ENCODE measurements at regions not wholly inside any gene's neighbourhood (a gene's known extent, or its start where the extent isn't known, plus 50 kb on each side); places are given as distances from the start of the nearest gene placed in this dataset.

DNA sequence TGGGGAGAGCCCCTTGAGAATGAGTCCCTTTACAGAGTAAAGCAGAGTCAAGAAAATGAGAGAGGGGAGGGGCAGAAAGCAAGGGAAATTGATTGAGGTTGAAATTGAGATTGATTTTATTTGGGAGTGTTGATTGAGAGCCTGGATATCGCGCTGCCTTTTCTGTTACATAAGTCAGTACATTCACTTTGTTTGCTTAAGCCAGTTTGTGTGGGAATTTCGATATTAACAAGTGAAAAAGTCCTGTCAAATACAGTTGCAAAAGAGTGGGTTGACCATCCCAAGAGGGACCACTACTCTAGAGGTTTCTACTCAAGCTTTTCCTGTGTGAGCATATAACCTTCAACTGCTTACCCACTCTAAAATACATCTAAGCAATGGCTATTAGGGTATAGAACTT lies 331.4 kb upstream of the AZI2 start:
- H3K27me3 ChIP-seq (replicated peaks; ENCODE audit: control insufficient read depth, insufficient read depth, low read length), result no peaks in the 10 kb centered on the region
- DNase-seq (ENCODE audit: low read depth), result no peak
- H3K9me3 ChIP-seq (ENCODE audit: control insufficient read depth, low read length), result no peaks in the 10 kb centered on the region

DNA sequence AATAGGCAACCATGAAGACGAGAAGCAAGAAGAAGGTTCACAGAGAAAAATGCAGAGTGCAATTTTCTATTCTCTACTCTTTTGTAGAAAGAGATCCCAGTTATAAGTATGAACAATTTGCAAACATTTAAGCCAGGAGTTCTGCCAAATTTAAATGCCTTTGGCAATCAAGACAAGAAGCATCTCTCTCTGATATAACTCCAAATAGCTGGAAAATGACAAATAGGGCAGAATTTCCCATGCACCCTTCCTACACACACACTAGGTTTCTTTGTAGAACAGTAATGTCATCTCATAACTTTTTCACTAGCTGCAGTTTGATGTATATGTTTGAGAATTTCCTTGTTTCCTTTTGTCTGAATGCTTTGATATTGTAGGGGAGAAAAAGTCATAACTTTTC lies 333.5 kb upstream of the AZI2 start:
- Histone ChIP-seq H3K9ac (ENCODE audit: low read length) (no peak overlapping the region), H3K36me3 (ENCODE audit: control insufficient read depth, insufficient read depth, low read length, severe bottlenecking) (no peaks in the 10 kb centered on the region), H3K9me3 (ENCODE audit: control insufficient read depth, low read length) (no peaks in the 10 kb centered on the region), H3K4me1 (ENCODE audit: control insufficient read depth, insufficient read depth, low read length) (peaks cover 20% of the 10 kb centered on the region), H3K27me3 (replicated peaks; ENCODE audit: control insufficient read depth, insufficient read depth, low read length) (no peaks in the 10 kb centered on the region), H3K4me3 (ENCODE audit: low read length) (no peak overlapping the region)
- DNase-seq (ENCODE audit: low read depth), result peak; percentile 1

More for the DNA sequence above, 331.4 kb upstream of the AZI2 start:
- Histone ChIP-seq H3K36me3 (ENCODE audit: control insufficient read depth, insufficient read depth, low read length, severe bottlenecking) (no peaks in the 10 kb centered on the region), H3K4me3 (ENCODE audit: low read length) (no peak overlapping the region), H3K9ac (ENCODE audit: low read length) (no peak overlapping the region), H3K4me1 (ENCODE audit: control insufficient read depth, insufficient read depth, low read length) (peaks cover 20% of the 10 kb centered on the region)

DNA sequence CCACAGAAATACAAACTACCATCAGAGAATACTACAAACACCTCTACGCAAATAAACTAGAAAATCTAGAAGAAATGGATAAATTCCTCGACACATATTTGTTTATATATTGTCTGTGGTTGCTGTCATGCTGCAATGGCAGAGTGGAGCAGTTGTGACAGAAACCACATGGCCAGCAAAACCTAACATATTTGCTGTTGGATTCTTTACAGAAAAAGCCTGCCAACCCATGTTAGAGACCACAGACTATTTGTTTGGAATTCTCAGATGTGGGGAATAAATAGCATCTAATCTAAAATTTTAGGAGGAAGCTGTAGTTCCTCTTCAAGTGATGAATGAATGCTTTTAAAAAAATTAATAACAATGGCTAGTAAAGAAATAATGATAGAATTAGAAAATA lies 341.6 kb upstream of the AZI2 start:
- Histone ChIP-seq H3K4me3 (ENCODE audit: low read length) (no peak overlapping the region), H3K4me1 (ENCODE audit: control insufficient read depth, insufficient read depth, low read length) (no peaks in the 10 kb centered on the region), H3K9me3 (ENCODE audit: control insufficient read depth, low read length) (no peaks in the 10 kb centered on the region), H3K36me3 (ENCODE audit: control insufficient read depth, insufficient read depth, low read length, severe bottlenecking) (no peaks in the 10 kb centered on the region), H3K9ac (ENCODE audit: low read length) (no peak overlapping the region), H3K27me3 (replicated peaks; ENCODE audit: control insufficient read depth, insufficient read depth, low read length) (no peaks in the 10 kb centered on the region)
- DNase-seq (ENCODE audit: low read depth), result no peak

DNA sequence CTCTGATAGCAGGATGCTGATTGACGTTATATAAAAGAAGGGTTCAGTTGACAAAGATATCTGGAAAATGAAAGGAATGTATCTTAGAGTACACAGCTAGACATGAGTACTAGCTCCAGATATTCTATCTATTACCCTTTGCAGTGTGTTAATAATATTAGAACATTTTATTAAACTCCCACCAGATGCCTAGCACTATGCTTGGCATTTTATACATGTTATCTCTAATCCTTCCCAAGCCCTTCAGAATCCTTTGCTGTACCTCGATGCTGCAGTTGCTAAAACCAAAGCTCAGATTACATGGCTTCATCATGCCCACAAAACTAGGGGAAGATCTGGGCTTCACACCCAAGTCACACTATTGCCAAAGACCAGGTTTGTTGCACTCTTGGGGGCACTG lies 350.1 kb upstream of the AZI2 start:
- H3K4me1 ChIP-seq (ENCODE audit: control insufficient read depth, insufficient read depth, low read length), result no peaks in the 10 kb centered on the region
- H3K9ac ChIP-seq (ENCODE audit: low read length), result no peak overlapping the region
- no peaks in the 10 kb centered on the region for H3K36me3 ChIP-seq (ENCODE audit: control insufficient read depth, insufficient read depth, low read length, severe bottlenecking)
- DNase-seq (ENCODE audit: low read depth), result no peak
- no peaks in the 10 kb centered on the region for H3K9me3 ChIP-seq (ENCODE audit: control insufficient read depth, low read length)
- no peak overlapping the region for H3K4me3 ChIP-seq (ENCODE audit: low read length)
- no peaks in the 10 kb centered on the region for H3K27me3 ChIP-seq (replicated peaks; ENCODE audit: control insufficient read depth, insufficient read depth, low read length)

DNA sequence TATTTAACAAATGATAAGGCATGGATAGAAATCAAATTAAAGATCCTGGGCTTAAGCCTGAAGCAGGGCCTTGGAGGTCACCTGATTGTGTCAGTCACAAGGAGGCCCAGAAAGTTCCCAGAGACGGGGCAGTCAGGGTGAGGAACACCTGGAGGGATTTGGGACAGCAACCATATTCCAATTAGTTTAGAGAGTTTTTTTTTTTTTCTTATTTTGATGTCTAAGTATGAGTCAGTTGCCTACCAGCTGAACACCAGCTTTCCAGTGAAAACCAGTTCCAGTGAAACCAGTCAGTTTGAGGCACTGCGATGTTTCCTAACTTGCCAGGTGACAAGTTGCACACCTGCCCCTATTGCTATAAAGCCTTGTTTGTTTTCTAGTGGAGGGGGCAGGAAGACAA lies 350.7 kb upstream of the AZI2 start:
- no peak overlapping the region for H3K9ac ChIP-seq (ENCODE audit: low read length)
- no peak overlapping the region for H3K4me3 ChIP-seq (ENCODE audit: low read length)
- no peaks in the 10 kb centered on the region for H3K27me3 ChIP-seq (replicated peaks; ENCODE audit: control insufficient read depth, insufficient read depth, low read length)
- no peaks in the 10 kb centered on the region for H3K4me1 ChIP-seq (ENCODE audit: control insufficient read depth, insufficient read depth, low read length)
- DNase-seq (ENCODE audit: low read depth), result no peak
- H3K9me3 ChIP-seq (ENCODE audit: control insufficient read depth, low read length), result no peaks in the 10 kb centered on the region
- H3K36me3 ChIP-seq (ENCODE audit: control insufficient read depth, insufficient read depth, low read length, severe bottlenecking), result no peaks in the 10 kb centered on the region

DNA sequence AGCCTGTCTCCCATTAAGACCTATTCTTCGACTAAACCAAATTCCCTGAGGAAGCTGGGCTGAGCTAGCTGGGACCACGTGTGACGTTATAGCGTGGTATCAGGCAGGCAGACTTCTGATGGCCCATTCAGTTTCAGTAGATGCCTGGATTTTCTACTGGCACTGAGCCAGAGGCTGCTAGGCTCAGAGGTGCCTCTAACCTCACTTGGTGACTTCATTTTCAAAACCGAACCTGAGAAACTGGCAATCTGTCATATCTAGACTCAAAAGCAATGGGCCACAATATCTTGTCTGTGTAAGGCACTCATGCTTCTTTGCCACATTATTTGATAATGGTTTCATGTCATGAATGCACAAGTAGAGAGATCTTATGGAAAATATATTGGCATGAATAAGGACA lies 352.1 kb upstream of the AZI2 start:
- no peaks in the 10 kb centered on the region for H3K9me3 ChIP-seq (ENCODE audit: control insufficient read depth, low read length)
- no peak overlapping the region for H3K9ac ChIP-seq (ENCODE audit: low read length)

DNA sequence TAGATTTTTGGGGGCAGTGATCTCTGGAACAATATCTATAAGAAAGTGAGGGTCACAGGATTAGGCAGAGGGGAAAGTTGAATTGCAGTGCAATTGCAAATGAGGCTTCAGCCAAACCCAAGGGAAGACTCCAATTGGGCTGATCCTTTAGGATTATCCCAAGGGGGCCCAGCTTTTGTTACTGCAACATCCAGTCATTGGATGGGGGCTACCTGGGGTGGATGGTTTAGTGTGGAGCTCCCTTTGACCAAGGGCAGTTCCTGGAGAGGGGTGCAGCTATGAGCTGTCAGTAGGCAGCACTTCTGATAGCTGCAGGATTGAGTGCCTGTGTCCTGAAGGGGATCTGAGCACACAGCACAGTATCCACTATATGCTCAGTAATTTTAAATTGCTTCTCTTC lies 355.2 kb upstream of the AZI2 start:
- no peaks in the 10 kb centered on the region for H3K9me3 ChIP-seq (ENCODE audit: control insufficient read depth, low read length)
- H3K4me1 ChIP-seq (ENCODE audit: control insufficient read depth, insufficient read depth, low read length), result no peaks in the 10 kb centered on the region
- H3K4me3 ChIP-seq (ENCODE audit: low read length), result no peak overlapping the region
- no peaks in the 10 kb centered on the region for H3K36me3 ChIP-seq (ENCODE audit: control insufficient read depth, insufficient read depth, low read length, severe bottlenecking)
- no peak overlapping the region for H3K9ac ChIP-seq (ENCODE audit: low read length)
- DNase-seq (ENCODE audit: low read depth), result no peak
- H3K27me3 ChIP-seq (replicated peaks; ENCODE audit: control insufficient read depth, insufficient read depth, low read length), result no peaks in the 10 kb centered on the region

More for the DNA sequence above, 352.1 kb upstream of the AZI2 start:
- no peaks in the 10 kb centered on the region for H3K36me3 ChIP-seq (ENCODE audit: control insufficient read depth, insufficient read depth, low read length, severe bottlenecking)
- H3K4me1 ChIP-seq (ENCODE audit: control insufficient read depth, insufficient read depth, low read length), result no peaks in the 10 kb centered on the region
- no peaks in the 10 kb centered on the region for H3K27me3 ChIP-seq (replicated peaks; ENCODE audit: control insufficient read depth, insufficient read depth, low read length)
- DNase-seq (ENCODE audit: low read depth), result no peak
- no peak overlapping the region for H3K4me3 ChIP-seq (ENCODE audit: low read length)

DNA sequence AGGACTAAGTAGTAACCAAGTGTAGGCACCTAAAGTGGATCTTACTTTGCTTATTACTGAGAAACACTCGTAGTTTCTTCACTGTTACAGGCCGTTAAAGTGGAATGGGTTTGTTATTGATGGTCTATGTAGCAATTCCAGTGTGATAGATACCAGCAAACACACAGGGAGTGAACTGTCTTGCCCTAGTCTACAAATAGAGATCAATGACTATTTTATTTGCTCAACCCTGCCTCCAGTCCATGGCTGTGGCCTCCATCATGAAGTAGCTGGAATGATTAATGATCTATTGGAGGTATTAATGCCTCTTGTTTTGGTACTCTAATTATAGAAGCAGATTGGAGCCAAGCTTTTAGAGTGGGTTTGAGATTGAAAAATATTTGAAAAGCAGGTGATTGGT lies 362.7 kb upstream of the AZI2 start:
- Histone ChIP-seq H3K36me3 (ENCODE audit: control insufficient read depth, insufficient read depth, low read length, severe bottlenecking) (no peaks in the 10 kb centered on the region), H3K9me3 (ENCODE audit: control insufficient read depth, low read length) (no peaks in the 10 kb centered on the region), H3K4me1 (ENCODE audit: control insufficient read depth, insufficient read depth, low read length) (no peaks in the 10 kb centered on the region), H3K27me3 (replicated peaks; ENCODE audit: control insufficient read depth, insufficient read depth, low read length) (no peaks in the 10 kb centered on the region), H3K4me3 (ENCODE audit: low read length) (no peak overlapping the region), H3K9ac (ENCODE audit: low read length) (no peak overlapping the region)
- DNase-seq (ENCODE audit: low read depth), result no peak

DNA sequence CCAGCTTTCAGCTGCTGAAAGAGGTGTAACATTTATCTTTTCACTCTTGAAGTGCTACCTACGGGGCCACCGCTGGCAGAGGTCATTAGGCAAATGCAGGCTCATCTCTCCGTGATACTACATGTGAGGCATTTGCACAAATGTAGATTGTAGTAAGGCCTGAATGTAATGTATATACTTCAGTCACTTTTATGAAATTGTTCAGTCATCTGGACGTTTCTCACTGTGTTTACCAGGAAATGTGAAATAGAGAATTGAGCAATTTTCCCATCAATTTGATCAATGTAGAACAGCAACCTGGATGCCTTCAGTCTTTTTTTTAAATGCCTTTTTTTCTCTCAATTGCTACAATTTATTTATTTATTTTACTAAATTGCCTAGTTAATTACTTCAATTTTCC lies 368.3 kb upstream of the AZI2 start:
- Histone ChIP-seq H3K4me3 (ENCODE audit: low read length) (no peak overlapping the region), H3K9ac (ENCODE audit: low read length) (no peak overlapping the region), H3K36me3 (ENCODE audit: control insufficient read depth, insufficient read depth, low read length, severe bottlenecking) (no peaks in the 10 kb centered on the region), H3K27me3 (replicated peaks; ENCODE audit: control insufficient read depth, insufficient read depth, low read length) (no peaks in the 10 kb centered on the region), H3K4me1 (ENCODE audit: control insufficient read depth, insufficient read depth, low read length) (no peaks in the 10 kb centered on the region), H3K9me3 (ENCODE audit: control insufficient read depth, low read length) (no peaks in the 10 kb centered on the region)
- no peak for DNase-seq (ENCODE audit: low read depth)

DNA sequence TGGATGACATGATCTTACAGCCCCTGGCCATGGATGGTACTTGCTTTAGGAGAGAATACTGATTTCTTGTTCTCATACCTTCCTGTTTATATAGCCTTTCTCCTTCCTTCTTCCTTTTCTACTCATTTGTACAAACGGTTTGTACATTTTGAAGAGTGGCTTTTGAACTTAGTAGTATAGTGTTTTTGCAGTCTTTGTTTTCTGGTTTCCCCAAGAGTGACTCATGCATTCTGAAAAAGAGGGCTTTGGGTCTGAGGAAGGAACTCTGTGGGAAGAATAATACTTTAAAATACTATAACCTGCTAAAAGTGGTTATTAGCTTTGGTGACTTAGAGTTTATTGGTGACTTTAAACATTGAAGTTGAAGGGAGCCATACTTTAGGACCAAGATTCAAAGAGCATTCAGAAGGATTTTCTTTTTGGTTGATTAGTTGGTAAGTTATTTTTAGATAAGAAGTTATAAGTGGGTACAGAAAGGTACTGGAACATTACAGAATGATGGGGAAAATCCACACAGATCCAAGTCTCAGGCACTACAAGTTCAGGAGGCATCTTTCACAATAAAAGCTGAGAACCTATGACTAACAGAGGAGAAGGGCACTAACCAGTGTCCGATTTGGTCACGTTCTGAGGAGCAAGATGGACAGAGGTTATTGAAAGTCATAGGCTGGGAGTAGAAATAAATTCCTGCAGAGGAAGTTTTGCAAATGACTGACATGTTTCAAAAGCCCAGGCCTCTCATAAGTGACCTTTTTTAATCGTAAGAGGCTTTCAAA lies 369.6 kb upstream of the AZI2 start:
- H3K36me3 ChIP-seq (ENCODE audit: control insufficient read depth, insufficient read depth, low read length, severe bottlenecking), result no peaks in the 10 kb centered on the region
- no peaks in the 10 kb centered on the region for H3K9me3 ChIP-seq (ENCODE audit: control insufficient read depth, low read length)
- no peaks in the 10 kb centered on the region for H3K4me1 ChIP-seq (ENCODE audit: control insufficient read depth, insufficient read depth, low read length)
- DNase-seq (ENCODE audit: low read depth), result no peak
- no peak overlapping the region for H3K4me3 ChIP-seq (ENCODE audit: low read length)
- no peaks in the 10 kb centered on the region for H3K27me3 ChIP-seq (replicated peaks; ENCODE audit: control insufficient read depth, insufficient read depth, low read length)
- H3K9ac ChIP-seq (ENCODE audit: low read length), result no peak overlapping the region

DNA sequence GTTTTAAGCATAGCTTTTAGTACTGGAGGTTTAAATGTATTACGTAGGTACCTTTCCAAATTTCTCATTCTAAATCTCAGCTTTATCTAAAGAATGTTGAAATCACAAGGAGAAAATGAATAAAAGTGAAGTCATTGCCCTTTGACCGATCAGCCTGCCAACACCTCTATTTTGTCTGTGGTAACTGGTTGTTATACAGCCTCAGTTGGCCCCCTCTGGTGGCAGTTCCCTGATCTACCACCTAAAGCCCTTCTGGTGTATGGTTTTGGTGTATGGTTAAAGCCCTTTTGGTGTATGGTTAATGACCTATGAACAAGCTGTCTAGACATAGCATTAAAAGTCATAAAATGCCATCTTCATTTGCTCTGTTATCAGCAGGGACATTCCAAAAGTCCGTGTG lies 378.2 kb upstream of the AZI2 start:
- H3K4me3 ChIP-seq (ENCODE audit: low read length), result no peak overlapping the region
- peak; percentile 4 for DNase-seq (ENCODE audit: low read depth)
- H3K4me1 ChIP-seq (ENCODE audit: control insufficient read depth, insufficient read depth, low read length), result no peaks in the 10 kb centered on the region
- H3K9me3 ChIP-seq (ENCODE audit: control insufficient read depth, low read length), result peaks cover 3% of the 10 kb centered on the region
- no peak overlapping the region for H3K9ac ChIP-seq (ENCODE audit: low read length)
- H3K27me3 ChIP-seq (replicated peaks; ENCODE audit: control insufficient read depth, insufficient read depth, low read length), result no peaks in the 10 kb centered on the region
- H3K36me3 ChIP-seq (ENCODE audit: control insufficient read depth, insufficient read depth, low read length, severe bottlenecking), result no peaks in the 10 kb centered on the region

DNA sequence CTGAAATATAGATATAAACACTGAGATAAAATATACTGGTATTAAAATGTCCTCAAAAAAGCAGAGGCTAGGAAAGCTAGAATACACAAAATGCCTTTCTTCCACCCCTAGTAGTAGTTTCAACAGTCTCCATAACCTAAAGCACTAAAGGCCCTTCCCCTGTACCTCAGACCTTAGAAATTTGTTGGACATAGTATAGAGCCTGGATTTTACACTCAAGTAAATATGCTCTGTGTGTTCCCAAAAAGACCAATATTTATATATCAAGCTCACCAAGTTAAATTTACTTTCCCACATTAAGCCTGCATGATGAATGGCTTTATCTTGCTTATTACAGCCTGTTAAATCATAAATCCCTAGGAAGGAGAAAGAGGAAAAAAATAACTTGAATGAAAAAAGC lies 378.7 kb upstream of the AZI2 start:
- Histone ChIP-seq H3K4me3 (ENCODE audit: low read length) (no peak overlapping the region), H3K36me3 (ENCODE audit: control insufficient read depth, insufficient read depth, low read length, severe bottlenecking) (no peaks in the 10 kb centered on the region), H3K27me3 (replicated peaks; ENCODE audit: control insufficient read depth, insufficient read depth, low read length) (no peaks in the 10 kb centered on the region), H3K9ac (ENCODE audit: low read length) (no peak overlapping the region), H3K9me3 (ENCODE audit: control insufficient read depth, low read length) (peaks cover 3% of the 10 kb centered on the region), H3K4me1 (ENCODE audit: control insufficient read depth, insufficient read depth, low read length) (no peaks in the 10 kb centered on the region)
- no peak for DNase-seq (ENCODE audit: low read depth)

All from adipocyte (in vitro differentiated cells).